CD4-positive, alpha-beta memory T cell (primary cell): ENCODE measurements at regions not wholly inside any gene's neighbourhood (a gene's known extent, or its start where the extent isn't known, plus 50 kb on each side); places are given as distances from the start of the nearest gene placed in this dataset.
A peak's percentile ranks its signal among the peaks of the same experiment; 100 is the strongest.

Experiments
- CTCF ChIA-PET: fragments of 350-600 bp; sonication (Branson Sonifier 250); formaldehyde crosslinking; loops from one replicate; lab custom pipeline; 2021; ENCODE audit warnings: inconsistent platforms; ENCODE audit not compliant: partially characterized antibody; lab: Charles Lee
- POLR2A ChIA-PET: fragments of 350-600 bp; sonication (Branson Sonifier 250); formaldehyde crosslinking; loops from one replicate; lab custom pipeline; 2021; ENCODE audit not compliant: partially characterized antibody; lab: Charles Lee
- DNase-seq, 5 donors: peaks; one replicate each; pipeline versions ENCODE4 v3.0.0 to v3.0.0-alpha.2; 2020 to 2022; ENCODE audit warnings: mixed read lengths in 1 of 5
- H3K27ac ChIP-seq: one replicate; pipeline ENCODE4 v1.7.0; 2013; ENCODE audit warnings: low read depth, low read length
- H3K27me3 ChIP-seq: 2 replicates; pipeline ENCODE4 v1.7.0; 2013; ENCODE audit warnings: mild to moderate bottlenecking, low read length, moderate library complexity; ENCODE audit not compliant: insufficient read depth
- H3K36me3 ChIP-seq: 2 replicates; pipeline ENCODE4 v1.7.0; 2013; ENCODE audit warnings: mild to moderate bottlenecking, low read length, moderate library complexity; ENCODE audit not compliant: insufficient read depth
- H3K4me1 ChIP-seq: 2 replicates; pipeline ENCODE4 v1.7.0; 2013; ENCODE audit warnings: mild to moderate bottlenecking, low read length, moderate library complexity; ENCODE audit not compliant: insufficient read depth
- H3K4me3 ChIP-seq, 2 donors: one replicate each; pipeline ENCODE4 v1.7.0; 2013; ENCODE audit warnings: low read length in 2 of 2, mild to moderate bottlenecking in 1 of 2
- H3K9me3 ChIP-seq, 2 donors: one replicate each; pipeline ENCODE4 v1.7.0; 2013; ENCODE audit warnings: low read length in 2 of 2, control low read depth in 1 of 2; ENCODE audit not compliant: control insufficient read depth in 1 of 2
- H3K27ac Mint-ChIP-seq, 7 donors: one replicate each; pipeline ENCODE4 v1.8.0; 2020 to 2021; ENCODE audit warnings: mixed read lengths in 7 of 7, mild to moderate bottlenecking in 6 of 7, inconsistent platforms in 3 of 7, moderate library complexity in 3 of 7
- H3K27me3 Mint-ChIP-seq, 2 donors: one replicate each; pipeline ENCODE4 v1.8.0; 2020 to 2021; ENCODE audit warnings: mixed read lengths in 2 of 2
- H3K36me3 Mint-ChIP-seq, 2 donors: one replicate each; pipeline ENCODE4 v1.8.0; 2020 to 2021; ENCODE audit warnings: mixed read lengths in 2 of 2, inconsistent platforms in 1 of 2, mild to moderate bottlenecking in 1 of 2
- H3K4me1 Mint-ChIP-seq, 4 donors: one replicate each; pipeline ENCODE4 v1.8.0; 2020 to 2021; ENCODE audit warnings: mixed read lengths in 4 of 4, mild to moderate bottlenecking in 1 of 4
- H3K4me3 Mint-ChIP-seq, 8 donors: one replicate each; pipeline ENCODE4 v1.8.0; 2020 to 2021; ENCODE audit warnings: mixed read lengths in 8 of 8, mild to moderate bottlenecking in 7 of 8, moderate library complexity in 6 of 8, inconsistent platforms in 3 of 8
- H3K9me3 Mint-ChIP-seq, 8 donors: one replicate each; pipeline ENCODE4 v1.8.0; 2020 to 2021; ENCODE audit warnings: mixed read lengths in 8 of 8, mild to moderate bottlenecking in 5 of 8, inconsistent platforms in 3 of 8, moderate library complexity in 1 of 8
- intact Hi-C: fragments of 100-400 bp; cut with micrococcal nuclease; formaldehyde crosslinking; loops from one replicate; pipeline ENCODE4 v1.15.1; 2023

DNA sequence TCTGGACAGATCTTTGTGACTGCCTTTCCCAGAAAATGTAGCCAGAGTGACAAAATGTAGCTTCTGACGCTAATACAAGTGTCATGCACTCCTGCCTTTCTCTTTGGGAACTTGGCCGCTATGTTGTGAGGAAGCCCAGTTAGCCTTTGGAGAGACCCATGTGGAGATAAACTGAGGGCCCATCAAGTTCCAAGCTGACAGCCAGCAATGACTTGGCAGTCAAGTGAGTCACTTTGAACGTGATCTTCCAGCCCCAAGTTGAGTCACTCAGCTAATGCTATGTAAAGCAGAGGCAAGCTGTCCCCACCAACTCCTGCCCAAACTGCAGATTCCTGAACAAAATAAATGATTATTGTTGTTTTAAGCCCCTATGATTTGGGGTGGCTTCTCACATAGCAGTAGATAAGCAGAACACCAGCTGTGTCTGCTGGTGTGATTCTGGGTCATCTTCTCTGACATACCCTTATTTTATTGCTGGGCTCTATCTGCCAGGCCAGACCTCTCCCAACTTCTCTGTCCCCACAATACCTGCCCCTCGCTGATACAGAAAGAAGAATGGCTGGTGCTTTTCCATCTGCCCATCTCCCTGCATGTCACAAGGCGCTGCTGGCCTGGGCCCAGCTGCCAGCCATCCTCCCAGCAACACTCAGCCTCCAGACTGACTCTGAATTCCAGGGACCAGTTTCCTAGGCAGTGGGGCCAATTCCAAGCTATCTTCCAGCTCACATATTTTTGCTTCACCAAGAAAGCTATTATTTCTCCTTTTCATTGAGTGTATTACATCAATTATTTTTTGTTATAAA lies 274.8 kb downstream of the LRFN2 start:
- Histone ChIP-seq H3K36me3 (no peaks in the 10 kb centered on the region), H3K4me3 (no peak overlapping the region), H3K27me3 (no peaks in the 10 kb centered on the region), H3K27ac (no peak overlapping the region), H3K4me1 (no peaks in the 10 kb centered on the region), H3K9me3 (no peaks in the 10 kb centered on the region)
- peaks cover 0 to 6% (median 0%) of the 10 kb centered on the region in 8 donors for H3K9me3 Mint-ChIP-seq
- intact Hi-C loops, result no loop called here
- no peak overlapping the region for H3K27ac Mint-ChIP-seq
- no peak for DNase-seq
- no peaks in the 10 kb centered on the region for H3K36me3 Mint-ChIP-seq
- POLR2A ChIA-PET, result no interaction called here
- peaks cover 7 to 17% of the 10 kb centered on the region in 2 donors for H3K27me3 Mint-ChIP-seq
- CTCF ChIA-PET, result no interaction called here
- no peaks in the 10 kb centered on the region for H3K4me1 Mint-ChIP-seq
- no peak overlapping the region for H3K4me3 Mint-ChIP-seq

DNA sequence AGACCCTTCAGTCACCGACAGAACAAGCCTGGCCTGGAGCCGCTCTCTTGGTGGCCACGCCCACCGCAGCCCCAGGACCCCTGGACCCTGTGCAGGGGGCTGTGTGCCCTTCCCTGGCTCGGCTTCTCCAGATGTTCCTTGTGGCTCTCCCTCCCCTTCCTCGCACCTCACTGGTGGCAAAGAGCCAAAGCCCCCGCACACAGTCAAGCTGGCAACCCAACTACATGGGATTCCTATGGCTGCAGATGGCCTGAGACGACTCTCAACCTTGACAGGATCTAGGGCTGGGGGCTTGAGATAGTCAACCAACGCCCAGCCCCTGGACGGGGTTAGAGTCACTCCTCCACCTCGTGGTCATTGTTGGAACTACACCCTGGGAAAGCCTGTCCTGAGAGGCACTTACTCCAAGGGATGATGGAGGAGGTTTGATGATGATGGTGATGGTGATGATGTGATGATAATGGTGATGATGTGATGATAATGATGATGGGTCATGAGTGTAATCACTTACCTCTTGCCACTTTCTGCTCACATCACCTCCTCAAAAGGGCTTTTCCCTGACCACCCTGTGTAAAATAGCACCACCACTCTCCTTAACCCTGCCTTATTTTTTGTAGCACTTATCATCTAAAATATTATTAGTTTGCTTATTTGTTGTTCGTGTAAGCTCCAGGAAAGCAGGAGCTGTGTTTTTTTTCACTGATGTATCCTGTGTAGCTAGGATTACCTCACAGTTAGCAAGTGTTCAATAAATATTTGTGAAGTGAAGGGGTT lies 278.4 kb downstream of the LRFN2 start:
- POLR2A ChIA-PET, result no interaction called here
- Mint-ChIP-seq H3K9me3 (peaks cover 0 to 8% (median 1%) of the 10 kb centered on the region in 8 donors), H3K27ac (no peak overlapping the region), H3K36me3 (no peaks in the 10 kb centered on the region), H3K4me1 (no peaks in the 10 kb centered on the region), H3K4me3 (peak overlapping the region in 1 of 8 donors; percentile 29), H3K27me3 (peaks cover 13 to 15% of the 10 kb centered on the region in 2 donors)
- no peaks in the 10 kb centered on the region for H3K4me1 ChIP-seq
- no peak overlapping the region for H3K4me3 ChIP-seq
- H3K36me3 ChIP-seq, result no peaks in the 10 kb centered on the region
- H3K9me3 ChIP-seq, result no peaks in the 10 kb centered on the region
- no peaks in the 10 kb centered on the region for H3K27me3 ChIP-seq
- intact Hi-C loops, result loop anchor here (5.0 kb wide), 1 partner anchor 961 kb away; no protein-coding TSS in a partner anchor
- DNase-seq, result peak in 2 of 5 donors; percentile 12 to 22
- CTCF ChIA-PET, result no interaction called here
- H3K27ac ChIP-seq, result no peak overlapping the region

- Mint-ChIP-seq H3K4me3 (no peak overlapping the region), H3K36me3 (no peaks in the 10 kb centered on the region), H3K27me3 (peaks cover 13 to 15% of the 10 kb centered on the region in 2 donors), H3K4me1 (no peaks in the 10 kb centered on the region), H3K9me3 (peaks cover 0 to 8% (median 1%) of the 10 kb centered on the region in 8 donors), H3K27ac (no peak overlapping the region)
- ChIA-PET CTCF (no interaction called here), POLR2A (no interaction called here)
- intact Hi-C loops, result loop anchor here (5.0 kb wide), 1 partner anchor 960 kb away; no protein-coding TSS in a partner anchor
- DNase-seq, result no peak
- no peaks in the 10 kb centered on the region for H3K9me3 ChIP-seq
- no peaks in the 10 kb centered on the region for H3K4me1 ChIP-seq
- H3K27ac ChIP-seq, result no peak overlapping the region
- no peaks in the 10 kb centered on the region for H3K36me3 ChIP-seq
- H3K27me3 ChIP-seq, result no peaks in the 10 kb centered on the region
- no peak overlapping the region for H3K4me3 ChIP-seq
Observed at GRCh38 chr6:40307712-40308111, 279.5 kb downstream of the LRFN2 start.

DNA sequence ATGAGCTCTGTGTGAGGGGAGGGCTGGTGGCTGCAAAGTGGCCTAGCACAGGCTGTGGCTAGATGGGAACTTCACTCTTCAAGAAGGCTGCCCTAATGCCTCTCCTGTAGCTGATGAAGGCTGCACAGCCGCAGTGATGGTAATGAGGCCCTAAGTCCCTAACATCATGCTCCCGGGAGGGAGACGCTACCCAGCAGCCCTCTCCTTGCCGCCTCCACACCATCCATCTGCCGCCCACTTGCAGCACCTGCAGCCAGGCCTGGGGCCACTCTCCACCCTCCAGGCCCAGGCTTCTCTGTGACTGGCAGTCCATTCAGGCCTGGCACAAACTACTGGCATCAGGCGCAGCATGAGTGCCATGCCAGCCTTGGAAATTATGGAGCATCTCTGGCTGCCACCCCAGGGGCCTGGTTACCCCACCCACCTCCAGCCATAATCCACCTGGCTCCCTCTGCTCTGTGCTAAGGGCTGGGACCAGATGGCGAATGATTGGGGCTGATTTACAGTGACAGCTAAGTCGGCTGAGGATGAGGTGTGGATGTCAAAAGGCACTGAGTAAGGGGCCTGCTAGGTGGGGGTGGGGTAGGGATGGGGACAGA lies 284.2 kb downstream of the LRFN2 start:
- ChIA-PET CTCF (no interaction called here), POLR2A (no interaction called here)
- Histone ChIP-seq H3K27ac (no peak overlapping the region), H3K4me3 (no peak overlapping the region), H3K9me3 (no peaks in the 10 kb centered on the region), H3K27me3 (no peaks in the 10 kb centered on the region), H3K36me3 (no peaks in the 10 kb centered on the region), H3K4me1 (no peaks in the 10 kb centered on the region)
- Mint-ChIP-seq H3K36me3 (no peaks in the 10 kb centered on the region), H3K27ac (no peak overlapping the region), H3K9me3 (peaks cover 0 to 19% (median 7%) of the 10 kb centered on the region in 8 donors), H3K4me1 (no peaks in the 10 kb centered on the region), H3K4me3 (no peak overlapping the region), H3K27me3 (peaks cover 9 to 13% of the 10 kb centered on the region in 2 donors)
- no peak for DNase-seq
- intact Hi-C loops, result no loop called here

DNA sequence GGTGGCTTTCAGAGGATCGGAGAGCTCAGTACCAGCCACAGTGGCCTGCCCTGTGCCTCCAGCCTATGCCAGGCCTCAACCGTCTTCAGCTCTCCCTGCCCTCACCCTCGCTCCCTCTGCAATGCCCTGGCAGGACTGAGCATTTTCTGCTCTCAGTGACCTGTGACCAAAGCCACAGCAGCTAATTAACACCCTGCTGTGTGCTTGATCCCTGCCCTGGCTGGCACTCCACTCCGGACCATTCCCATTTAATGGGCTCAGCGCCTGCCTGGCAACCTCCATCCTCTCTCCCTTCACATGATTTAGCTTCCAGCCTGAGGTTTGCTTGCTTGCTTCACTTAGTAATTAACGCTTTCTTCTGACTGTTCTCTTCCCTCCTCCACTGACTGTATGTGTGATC lies 287.5 kb downstream of the LRFN2 start:
- CTCF ChIA-PET, result no interaction called here

DNA sequence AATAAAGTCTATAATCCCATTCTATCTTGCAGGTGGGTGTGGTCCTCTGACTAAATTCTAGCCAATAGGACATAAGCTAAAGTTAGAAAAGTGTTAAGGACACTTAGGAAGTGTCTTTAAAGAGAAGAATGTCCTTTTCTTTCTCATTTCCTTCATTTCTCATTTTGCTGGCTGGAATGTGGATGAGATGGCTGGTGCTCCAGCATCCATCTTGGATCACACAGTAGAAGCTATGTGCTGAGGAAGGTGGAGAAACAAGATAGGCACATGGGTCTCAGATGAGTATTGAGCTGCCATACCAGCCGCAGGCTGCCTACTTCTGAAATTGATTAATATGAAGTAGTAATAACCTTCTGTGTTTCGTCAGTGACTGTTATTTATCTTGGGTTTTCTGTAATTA lies 289.0 kb downstream of the LRFN2 start:
- no peaks in the 10 kb centered on the region for H3K9me3 ChIP-seq
- H3K4me1 Mint-ChIP-seq, result no peaks in the 10 kb centered on the region
- H3K27ac ChIP-seq, result no peak overlapping the region
- H3K4me3 Mint-ChIP-seq, result peak overlapping the region in 1 of 8 donors; percentile 36
- H3K27ac Mint-ChIP-seq, result no peak overlapping the region
- peaks cover 0 to 14% (median 4%) of the 10 kb centered on the region in 8 donors for H3K9me3 Mint-ChIP-seq
- H3K27me3 ChIP-seq, result no peaks in the 10 kb centered on the region
- DNase-seq, result no peak
- ChIA-PET CTCF (interaction anchor here (0.5 kb wide), 1 partner anchor 91 kb away, joined by 5 read pairs; no protein-coding TSS in a partner anchor), POLR2A (no interaction called here)
- H3K27me3 Mint-ChIP-seq, result peaks cover 3 to 7% of the 10 kb centered on the region in 2 donors
- H3K4me1 ChIP-seq, result no peaks in the 10 kb centered on the region
- H3K36me3 Mint-ChIP-seq, result no peaks in the 10 kb centered on the region
- H3K4me3 ChIP-seq, result no peak overlapping the region
- H3K36me3 ChIP-seq, result no peaks in the 10 kb centered on the region
- intact Hi-C loops, result no loop called here

More for the DNA sequence above, 287.5 kb downstream of the LRFN2 start:
- H3K4me1 ChIP-seq, result no peaks in the 10 kb centered on the region
- Mint-ChIP-seq H3K27ac (no peak overlapping the region), H3K9me3 (peaks cover 0 to 14% (median 5%) of the 10 kb centered on the region in 8 donors), H3K27me3 (peaks cover 4 to 7% of the 10 kb centered on the region in 2 donors), H3K4me1 (no peaks in the 10 kb centered on the region), H3K4me3 (no peak overlapping the region), H3K36me3 (no peaks in the 10 kb centered on the region)
- intact Hi-C loops, result no loop called here
- DNase-seq, result no peak
- no peak overlapping the region for H3K4me3 ChIP-seq
- H3K27ac ChIP-seq, result no peak overlapping the region
- no peaks in the 10 kb centered on the region for H3K27me3 ChIP-seq
- no peaks in the 10 kb centered on the region for H3K36me3 ChIP-seq
- no peaks in the 10 kb centered on the region for H3K9me3 ChIP-seq
- POLR2A ChIA-PET, result no interaction called here
